IMR-90 (cell line): ENCODE measurements at regions not wholly inside any gene's neighbourhood (a gene's known extent, or its start where the extent isn't known, plus 50 kb on each side); places are given as distances from the start of the nearest gene placed in this dataset.
"Not testable (repeated sequence)": the region's sequence is repeated elsewhere in the genome, so short reads cannot be mapped to it uniquely, and the experiment has no call there.

ENCODE experiments used
- CEBPB ChIP-seq: IDR thresholded peaks from 2 replicates; pipeline ENCODE4 v1.6.1; 2012; ENCODE audit warnings: low read depth, low read length, improper control_type of control experiment
- MXI1 ChIP-seq: IDR thresholded peaks from 2 replicates; pipeline ENCODE4 v1.6.1; 2012; ENCODE audit warnings: low read depth, mild to moderate bottlenecking, low read length, moderate library complexity, borderline replicate concordance
- NFE2L2 ChIP-seq: fragments of 150-350 bp; IDR thresholded peaks from 2 replicates; pipeline ENCODE4 v1.6.1; 2016; ENCODE audit warnings: low read depth, mild to moderate bottlenecking, low read length
- POLR2A ChIP-seq: IDR thresholded peaks from 2 replicates; pipeline ENCODE4 v1.6.1; 2012; ENCODE audit warnings: mild to moderate bottlenecking, low read depth, low read length
- RCOR1 ChIP-seq: IDR thresholded peaks from 2 replicates; pipeline ENCODE4 v1.6.1; 2012; ENCODE audit warnings: mild to moderate bottlenecking, low read length, improper control_type of control experiment; ENCODE audit not compliant: insufficient replicate concordance
- RFX5 ChIP-seq: IDR thresholded peaks from 2 replicates; pipeline ENCODE4 v1.8.0; 2012; ENCODE audit warnings: low read depth, mild to moderate bottlenecking, low read length, moderate library complexity
- TF ChIP-seq, protein P1 (sequence below): conservative IDR thresholded peaks from 2 replicates; pipeline ENCODE4 v1.5.1; 2012; ENCODE audit warnings: mild to moderate bottlenecking, low read depth, low read length, improper control_type of control experiment

DNA sequence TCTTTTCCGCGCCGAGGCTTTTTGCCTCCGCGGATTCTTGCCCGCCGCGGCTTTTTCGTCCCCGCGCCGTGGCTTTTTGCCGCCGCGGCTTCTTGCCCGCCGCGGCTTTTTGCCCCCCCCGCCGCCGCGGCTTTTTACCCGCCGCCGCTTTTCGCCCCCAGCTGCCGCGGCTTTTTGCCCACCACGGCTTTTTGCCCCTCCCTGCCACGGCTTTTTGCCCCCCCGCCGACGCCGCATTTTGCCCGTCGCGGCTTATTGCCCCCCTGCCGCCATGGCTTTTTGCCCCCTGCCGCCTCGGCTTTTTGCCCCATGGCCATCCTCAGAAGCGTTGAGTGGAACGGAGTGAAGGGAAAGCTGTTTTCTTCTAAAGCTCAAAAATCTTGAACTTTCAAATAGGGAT, 4955.5 kb upstream of the OR11H1 start:
- not testable (repeated sequence) for TF ChIP-seq RCOR1, MXI1, CEBPB, POLR2A, RFX5, NFE2L2
- TF ChIP-seq, protein P1, sequence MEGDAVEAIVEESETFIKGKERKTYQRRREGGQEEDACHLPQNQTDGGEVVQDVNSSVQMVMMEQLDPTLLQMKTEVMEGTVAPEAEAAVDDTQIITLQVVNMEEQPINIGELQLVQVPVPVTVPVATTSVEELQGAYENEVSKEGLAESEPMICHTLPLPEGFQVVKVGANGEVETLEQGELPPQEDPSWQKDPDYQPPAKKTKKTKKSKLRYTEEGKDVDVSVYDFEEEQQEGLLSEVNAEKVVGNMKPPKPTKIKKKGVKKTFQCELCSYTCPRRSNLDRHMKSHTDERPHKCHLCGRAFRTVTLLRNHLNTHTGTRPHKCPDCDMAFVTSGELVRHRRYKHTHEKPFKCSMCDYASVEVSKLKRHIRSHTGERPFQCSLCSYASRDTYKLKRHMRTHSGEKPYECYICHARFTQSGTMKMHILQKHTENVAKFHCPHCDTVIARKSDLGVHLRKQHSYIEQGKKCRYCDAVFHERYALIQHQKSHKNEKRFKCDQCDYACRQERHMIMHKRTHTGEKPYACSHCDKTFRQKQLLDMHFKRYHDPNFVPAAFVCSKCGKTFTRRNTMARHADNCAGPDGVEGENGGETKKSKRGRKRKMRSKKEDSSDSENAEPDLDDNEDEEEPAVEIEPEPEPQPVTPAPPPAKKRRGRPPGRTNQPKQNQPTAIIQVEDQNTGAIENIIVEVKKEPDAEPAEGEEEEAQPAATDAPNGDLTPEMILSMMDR: not testable (repeated sequence)
